ENCODE measurements at regions not wholly inside any gene's neighbourhood (a gene's known extent, or its start where the extent isn't known, plus 50 kb on each side); places are given as distances from the start of the nearest gene placed in this dataset.
"Not testable (repeated sequence)": the region's sequence is repeated elsewhere in the genome, so short reads cannot be mapped to it uniquely, and the experiment has no call there.

- ATAC-seq (ENCODE audit: low read depth) = no peak
- no peaks in the 10 kb centered on the region for H3K36me3 Mint-ChIP-seq
- H3K4me3 Mint-ChIP-seq = no peak overlapping the region
- no peaks in the 10 kb centered on the region for H3K4me1 Mint-ChIP-seq
- no peak for DNase-seq (ENCODE audit: low spot score in 2 of 2)
- peaks cover 4% of the 10 kb centered on the region for H3K27me3 Mint-ChIP-seq
- H3K9me3 Mint-ChIP-seq = peaks cover 4% of the 10 kb centered on the region
- no peak overlapping the region for H3K27ac Mint-ChIP-seq
These were observed 373.7 kb downstream of the NAF1 start for GRCh38 chr4:162793004-162793403.

GRCh38 chr4:162791226-162791625 is 375.5 kb downstream of the NAF1 start:
- Mint-ChIP-seq H3K36me3 (no peaks in the 10 kb centered on the region), H3K9me3 (peaks cover 4% of the 10 kb centered on the region), H3K4me3 (no peak overlapping the region), H3K4me1 (no peaks in the 10 kb centered on the region), H3K27ac (no peak overlapping the region), H3K27me3 (peaks cover 4% of the 10 kb centered on the region)
- ATAC-seq (ENCODE audit: low read depth) (no peak), DNase-seq (ENCODE audit: low spot score in 2 of 2) (no peak)

GRCh38 chr4:162787120-162787519 is 379.6 kb downstream of the NAF1 start:
- Mint-ChIP-seq H3K36me3 (no peaks in the 10 kb centered on the region), H3K9me3 (peaks cover 4% of the 10 kb centered on the region), H3K27me3 (peaks cover 4% of the 10 kb centered on the region), H3K4me3 (no peak overlapping the region), H3K27ac (no peak overlapping the region), H3K4me1 (peaks cover 2% of the 10 kb centered on the region)
- no peak for DNase-seq (ENCODE audit: low spot score in 2 of 2)
- ATAC-seq (ENCODE audit: low read depth) = no peak

GRCh38 chr4:162782778-162783525 is 383.7 kb downstream of the NAF1 start:
- no peaks in the 10 kb centered on the region for H3K36me3 Mint-ChIP-seq
- DNase-seq (ENCODE audit: low spot score in 2 of 2) = no peak
- no peaks in the 10 kb centered on the region for H3K27me3 Mint-ChIP-seq
- H3K4me1 Mint-ChIP-seq = peaks cover 2% of the 10 kb centered on the region
- no peak overlapping the region for H3K4me3 Mint-ChIP-seq
- H3K27ac Mint-ChIP-seq = no peak overlapping the region
- no peak for ATAC-seq (ENCODE audit: low read depth)
- no peaks in the 10 kb centered on the region for H3K9me3 Mint-ChIP-seq

GRCh38 chr4:162782096-162782777 is 384.5 kb downstream of the NAF1 start:
- peaks cover 2% of the 10 kb centered on the region for H3K4me1 Mint-ChIP-seq
- ATAC-seq (ENCODE audit: low read depth) = no peak

GRCh38 chr4:162770761-162771490 is 395.8 kb downstream of the NAF1 start:
- DNase-seq (ENCODE audit: low spot score in 2 of 2) = no peak
- Mint-ChIP-seq H3K27me3 (no peaks in the 10 kb centered on the region), H3K9me3 (no peaks in the 10 kb centered on the region), H3K4me3 (no peak overlapping the region), H3K4me1 (no peaks in the 10 kb centered on the region), H3K27ac (no peak overlapping the region), H3K36me3 (no peaks in the 10 kb centered on the region)
- no peak for ATAC-seq (ENCODE audit: low read depth)

More at GRCh38 chr4:162782096-162782777, 384.5 kb downstream of the NAF1 start:
- no peak overlapping the region for H3K27ac Mint-ChIP-seq
- no peaks in the 10 kb centered on the region for H3K36me3 Mint-ChIP-seq
- DNase-seq (ENCODE audit: low spot score in 2 of 2) = no peak
- H3K4me3 Mint-ChIP-seq = no peak overlapping the region
- H3K27me3 Mint-ChIP-seq = no peaks in the 10 kb centered on the region
- no peaks in the 10 kb centered on the region for H3K9me3 Mint-ChIP-seq

- no peak overlapping the region for H3K27ac Mint-ChIP-seq
- H3K27me3 Mint-ChIP-seq = peaks cover 2% of the 10 kb centered on the region
These were observed 399.6 kb downstream of the NAF1 start for GRCh38 chr4:162767083-162767482.

GRCh38 chr4:162761965-162762364 is 404.7 kb downstream of the NAF1 start:
- Mint-ChIP-seq H3K4me3 (no peak overlapping the region), H3K27me3 (peaks cover 2% of the 10 kb centered on the region), H3K9me3 (no peaks in the 10 kb centered on the region), H3K27ac (no peak overlapping the region), H3K4me1 (no peaks in the 10 kb centered on the region), H3K36me3 (no peaks in the 10 kb centered on the region)
- DNase-seq (ENCODE audit: low spot score in 2 of 2) (no peak), ATAC-seq (ENCODE audit: low read depth) (no peak)

More at GRCh38 chr4:162767083-162767482, 399.6 kb downstream of the NAF1 start:
- DNase-seq (ENCODE audit: low spot score in 2 of 2) (no peak), ATAC-seq (ENCODE audit: low read depth) (no peak)
- H3K36me3 Mint-ChIP-seq = no peaks in the 10 kb centered on the region
- H3K4me1 Mint-ChIP-seq = no peaks in the 10 kb centered on the region
- no peaks in the 10 kb centered on the region for H3K9me3 Mint-ChIP-seq
- no peak overlapping the region for H3K4me3 Mint-ChIP-seq

GRCh38 chr4:162740228-162740627 is 426.5 kb downstream of the NAF1 start:
- not testable (repeated sequence) for H3K36me3 Mint-ChIP-seq; H3K4me3 Mint-ChIP-seq; H3K27me3 Mint-ChIP-seq; H3K9me3 Mint-ChIP-seq; H3K27ac Mint-ChIP-seq; ATAC-seq (ENCODE audit: low read depth); H3K4me1 Mint-ChIP-seq; DNase-seq (ENCODE audit: low spot score in 2 of 2)

GRCh38 chr4:162739596-162739995 is 427.1 kb downstream of the NAF1 start:
- H3K27ac Mint-ChIP-seq; H3K36me3 Mint-ChIP-seq; H3K27me3 Mint-ChIP-seq; H3K4me3 Mint-ChIP-seq; H3K9me3 Mint-ChIP-seq; DNase-seq (ENCODE audit: low spot score in 2 of 2); H3K4me1 Mint-ChIP-seq; ATAC-seq (ENCODE audit: low read depth): not testable (repeated sequence)

GRCh38 chr4:162732876-162733275 is 433.8 kb downstream of the NAF1 start:
- H3K4me3 Mint-ChIP-seq = no peak overlapping the region
- ATAC-seq (ENCODE audit: low read depth) (no peak), DNase-seq (ENCODE audit: low spot score in 2 of 2) (no peak)
- H3K27ac Mint-ChIP-seq = no peak overlapping the region
- H3K27me3 Mint-ChIP-seq = no peaks in the 10 kb centered on the region
- no peaks in the 10 kb centered on the region for H3K4me1 Mint-ChIP-seq
- no peaks in the 10 kb centered on the region for H3K9me3 Mint-ChIP-seq
- no peaks in the 10 kb centered on the region for H3K36me3 Mint-ChIP-seq

- no peak overlapping the region for H3K27ac Mint-ChIP-seq
- no peaks in the 10 kb centered on the region for H3K36me3 Mint-ChIP-seq
- H3K9me3 Mint-ChIP-seq = no peaks in the 10 kb centered on the region
- H3K27me3 Mint-ChIP-seq = no peaks in the 10 kb centered on the region
- ATAC-seq (ENCODE audit: low read depth) = no peak
- no peak overlapping the region for H3K4me3 Mint-ChIP-seq
- no peaks in the 10 kb centered on the region for H3K4me1 Mint-ChIP-seq
- DNase-seq (ENCODE audit: low spot score in 2 of 2) = no peak
These were observed 438.9 kb downstream of the NAF1 start for GRCh38 chr4:162727766-162728165.

- Mint-ChIP-seq H3K4me1 (no peaks in the 10 kb centered on the region), H3K4me3 (no peak overlapping the region), H3K36me3 (no peaks in the 10 kb centered on the region), H3K27ac (no peak overlapping the region), H3K9me3 (no peaks in the 10 kb centered on the region), H3K27me3 (no peaks in the 10 kb centered on the region)
- ATAC-seq (ENCODE audit: low read depth) (no peak), DNase-seq (ENCODE audit: low spot score in 2 of 2) (no peak)
These were observed 439.5 kb downstream of the NAF1 start for GRCh38 chr4:162727232-162727631.

- no peaks in the 10 kb centered on the region for H3K9me3 Mint-ChIP-seq
- H3K27ac Mint-ChIP-seq = no peak overlapping the region
- H3K4me3 Mint-ChIP-seq = no peak overlapping the region
- DNase-seq (ENCODE audit: low spot score in 2 of 2) (no peak), ATAC-seq (ENCODE audit: low read depth) (no peak)
- peaks cover 5% of the 10 kb centered on the region for H3K27me3 Mint-ChIP-seq
- no peaks in the 10 kb centered on the region for H3K4me1 Mint-ChIP-seq
- H3K36me3 Mint-ChIP-seq = no peaks in the 10 kb centered on the region
These were observed 451.3 kb downstream of the NAF1 start for GRCh38 chr4:162715401-162715800.
